Femur (tissue), 1 donor: ENCODE measurements at regions not wholly inside any gene's neighbourhood (a gene's known extent, or its start where the extent isn't known, plus 50 kb on each side); places are given as distances from the start of the nearest gene placed in this dataset.

ENCODE experiments used
- DNase-seq: peaks from one replicate; pipeline ENCODE4 v3.0.0-alpha.2; 2017

DNA sequence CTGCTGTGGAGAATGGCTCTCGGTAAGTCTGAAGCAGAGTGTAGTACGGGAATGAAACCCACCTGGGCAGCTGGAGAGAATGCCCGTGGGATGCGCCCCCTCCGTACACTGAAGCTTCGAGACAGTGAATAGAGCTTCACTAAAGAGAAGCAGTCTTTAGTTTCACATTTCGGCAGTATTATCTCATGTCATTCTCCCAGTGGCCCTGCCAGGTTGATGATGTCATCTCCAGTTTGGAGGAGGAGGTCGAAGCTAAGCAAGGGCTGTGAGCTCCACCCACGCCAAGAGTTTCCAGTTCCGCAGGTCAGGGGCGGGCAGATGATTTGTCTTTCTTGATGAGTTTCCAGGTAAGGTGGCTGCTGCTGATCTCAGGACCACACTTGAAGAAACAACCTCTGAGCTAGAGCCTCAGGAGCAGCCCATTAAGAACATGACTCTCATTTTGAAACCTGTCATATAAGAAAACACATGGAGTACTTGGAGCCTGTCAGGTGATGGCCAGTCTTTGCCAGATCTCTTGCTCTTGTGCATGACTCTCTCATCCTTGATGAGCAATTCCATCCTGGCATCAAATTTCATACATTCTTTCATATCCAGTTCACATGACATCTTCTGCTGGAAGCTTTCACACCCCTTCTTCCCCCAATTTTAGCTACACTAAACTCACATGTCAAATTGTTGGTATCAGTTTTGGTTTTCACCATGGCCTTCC, 475.0 kb downstream of the RNF144A start:
- no peak for DNase-seq

DNA sequence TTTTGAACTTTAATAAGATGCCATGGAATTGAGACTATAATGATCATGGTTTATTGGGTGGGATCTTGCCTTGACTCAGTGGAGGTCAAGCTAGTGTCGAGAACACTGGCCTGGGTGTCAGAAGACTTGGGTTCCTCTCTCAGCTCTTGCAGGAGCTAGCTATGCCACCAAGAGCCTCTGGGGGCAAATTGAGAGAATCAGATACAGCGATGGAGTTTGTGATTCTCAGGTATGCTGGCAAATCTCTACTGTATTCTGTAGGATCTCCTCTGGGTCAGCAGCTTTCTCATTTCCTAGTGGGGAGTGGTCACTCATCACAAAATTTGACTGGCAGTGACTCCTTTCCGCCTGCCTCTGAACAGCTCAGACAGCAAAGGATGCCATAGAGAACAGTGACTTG, 477.0 kb downstream of the RNF144A start:
- no peak for DNase-seq

DNA sequence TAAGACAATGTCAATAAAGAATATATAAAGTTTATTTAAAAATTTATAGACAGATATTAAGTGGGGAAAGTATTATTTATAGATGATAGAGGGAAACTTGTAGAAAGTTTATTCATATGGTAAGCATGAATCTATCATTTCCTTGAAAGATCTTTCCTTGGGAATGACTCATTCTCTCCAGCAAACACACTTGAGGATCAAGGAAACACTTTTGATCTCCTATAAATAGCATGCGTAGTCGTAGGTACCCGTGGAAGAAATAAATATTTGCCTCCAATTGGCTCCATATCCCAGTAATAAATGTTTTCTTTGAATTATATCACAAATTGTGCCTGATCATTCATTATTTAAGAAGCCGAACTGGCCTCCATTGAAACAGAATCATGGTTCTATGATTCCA, 483.4 kb downstream of the RNF144A start:
- DNase-seq: no peak

DNA sequence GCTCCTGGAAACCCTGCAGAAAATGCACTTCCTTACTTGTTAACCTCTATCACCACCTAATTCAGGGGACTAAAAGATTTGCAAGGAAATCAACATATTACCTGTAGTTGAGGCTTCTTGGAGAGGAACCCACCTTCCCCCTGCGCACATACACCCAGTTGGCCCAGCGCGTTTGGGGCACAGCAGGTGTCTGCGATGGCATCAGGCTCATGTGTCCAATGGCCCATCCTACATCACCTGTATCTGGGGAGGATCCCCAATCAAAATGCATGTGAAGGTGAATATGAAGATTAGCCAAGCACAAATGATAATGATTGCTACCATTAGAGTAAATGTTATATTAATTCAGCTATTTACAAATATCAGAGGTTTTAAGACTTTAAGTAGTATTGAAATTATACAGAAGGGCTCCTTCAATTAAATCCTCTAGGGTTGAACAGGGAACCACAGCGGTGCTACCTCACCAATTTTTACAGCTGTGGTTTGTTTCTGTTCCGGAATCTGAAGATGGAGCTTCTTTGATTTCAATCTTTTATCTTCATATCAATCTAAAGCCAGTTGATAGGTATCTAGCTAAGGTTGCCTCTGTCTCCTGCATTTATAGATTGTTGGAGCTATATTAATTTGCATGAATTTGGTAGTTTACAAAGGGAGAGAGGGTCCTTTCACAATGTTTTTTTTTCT, 486.0 kb downstream of the RNF144A start:
- no peak for DNase-seq

DNA sequence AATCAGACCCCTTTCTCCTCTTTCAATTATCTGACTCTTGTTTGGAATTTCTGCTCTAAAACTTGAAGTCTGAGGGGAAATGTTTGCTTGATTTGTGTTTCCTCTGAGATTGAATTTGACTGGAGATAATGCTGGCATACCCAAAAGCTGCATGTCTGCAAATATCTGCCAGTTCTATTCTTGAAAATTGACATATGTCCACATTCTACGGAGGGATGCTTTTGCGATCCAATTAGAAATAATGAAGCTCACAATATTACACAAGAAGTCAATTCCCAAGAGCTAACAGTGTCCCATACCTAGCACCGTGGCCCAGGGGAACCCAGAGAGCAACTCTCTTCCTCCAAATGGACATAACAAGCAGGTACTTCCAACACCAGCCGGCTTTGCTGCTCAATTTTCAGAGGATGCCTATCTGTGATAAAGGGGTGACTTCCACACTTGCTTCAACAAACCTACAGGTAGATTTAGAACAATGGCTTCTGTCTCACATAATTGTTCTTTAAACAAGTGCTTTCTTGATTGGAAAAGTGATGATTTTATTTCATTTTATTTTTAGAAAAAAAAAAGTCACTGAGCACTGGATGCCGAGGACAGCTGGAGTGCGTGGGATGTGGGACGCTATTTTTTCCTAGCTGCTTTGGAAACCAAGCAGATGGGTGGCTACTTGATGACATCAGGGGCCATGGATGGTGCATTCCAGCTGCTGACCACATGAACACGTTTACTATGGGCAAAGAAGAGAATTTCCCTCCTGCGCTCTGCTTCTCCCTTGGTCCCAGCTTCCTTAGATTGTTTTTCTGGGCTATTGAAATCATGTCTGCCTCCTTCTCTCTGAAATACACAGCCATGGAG, 488.9 kb downstream of the RNF144A start:
- no peak for DNase-seq

DNA sequence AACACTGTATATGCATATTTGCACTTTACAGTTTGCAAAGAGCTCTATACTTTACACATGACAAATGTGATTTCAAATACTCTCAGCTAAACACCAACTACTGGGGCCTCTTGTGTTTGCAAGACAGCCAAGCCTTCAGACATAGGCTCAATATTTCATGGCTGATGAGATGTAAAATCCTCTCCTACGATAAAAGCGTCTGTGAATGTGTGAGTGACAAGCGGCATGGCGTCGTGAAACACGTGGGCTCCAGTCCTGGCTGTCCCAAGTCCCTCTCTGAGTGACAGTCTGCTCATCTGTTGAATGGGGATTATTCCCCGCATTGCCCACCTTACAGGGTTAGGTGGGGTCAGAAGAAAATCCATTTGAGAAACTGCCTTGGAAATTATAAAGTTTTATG, 489.8 kb downstream of the RNF144A start:
- DNase-seq: no peak

DNA sequence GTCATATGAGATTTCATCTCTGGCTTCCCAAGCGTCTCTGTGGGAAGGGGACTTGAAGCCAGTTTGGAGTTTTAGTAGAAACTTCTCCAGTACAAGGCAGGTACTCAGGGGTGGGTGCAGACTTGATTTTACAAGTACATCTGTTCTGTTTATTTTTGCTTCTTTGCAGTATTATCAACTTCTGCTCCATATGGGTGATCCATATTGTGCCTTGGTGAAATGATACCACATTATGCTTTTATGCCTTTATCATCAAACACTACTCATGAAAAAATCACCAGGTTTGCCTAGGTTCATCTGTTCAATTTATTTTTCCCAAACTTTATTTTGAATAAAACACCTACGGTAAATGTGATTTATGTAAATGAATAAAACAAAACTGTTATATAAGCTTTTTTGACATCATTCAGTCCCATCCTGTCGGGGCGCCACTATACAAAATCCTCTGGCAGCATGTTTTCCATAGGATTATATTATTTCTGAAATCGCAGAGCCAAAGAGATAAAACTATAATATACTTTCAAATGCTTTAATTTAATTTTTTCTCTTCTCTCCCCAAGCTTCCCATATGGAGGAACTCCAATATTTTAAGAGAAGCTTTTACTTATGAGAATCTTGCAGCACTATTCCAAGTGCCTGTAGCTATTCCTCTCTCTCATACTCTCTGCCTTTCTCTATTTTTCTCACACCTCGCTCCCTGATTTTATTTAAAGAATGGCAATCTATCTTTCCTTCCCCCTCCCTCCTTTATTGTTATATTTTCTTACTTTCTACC, 490.9 kb downstream of the RNF144A start:
- DNase-seq: no peak

DNA sequence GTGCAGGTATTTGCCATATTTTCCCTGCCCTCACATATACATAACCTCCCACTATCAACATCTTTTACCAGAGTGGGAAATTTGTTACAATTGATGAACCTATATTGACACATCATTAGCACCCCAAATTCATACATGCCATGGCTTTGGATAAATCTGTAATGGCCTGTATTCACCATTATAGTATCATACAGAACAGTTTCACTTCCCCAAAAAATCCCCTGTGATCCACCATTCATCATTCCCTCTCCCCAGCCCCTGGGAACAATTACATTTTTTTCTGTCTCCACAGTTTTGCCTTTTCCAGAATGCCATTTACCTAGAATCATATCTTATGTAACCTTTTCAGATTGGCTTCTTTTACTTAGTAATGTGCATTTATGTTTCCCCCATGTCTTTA, 494.5 kb downstream of the RNF144A start:
- DNase-seq: no peak

DNA sequence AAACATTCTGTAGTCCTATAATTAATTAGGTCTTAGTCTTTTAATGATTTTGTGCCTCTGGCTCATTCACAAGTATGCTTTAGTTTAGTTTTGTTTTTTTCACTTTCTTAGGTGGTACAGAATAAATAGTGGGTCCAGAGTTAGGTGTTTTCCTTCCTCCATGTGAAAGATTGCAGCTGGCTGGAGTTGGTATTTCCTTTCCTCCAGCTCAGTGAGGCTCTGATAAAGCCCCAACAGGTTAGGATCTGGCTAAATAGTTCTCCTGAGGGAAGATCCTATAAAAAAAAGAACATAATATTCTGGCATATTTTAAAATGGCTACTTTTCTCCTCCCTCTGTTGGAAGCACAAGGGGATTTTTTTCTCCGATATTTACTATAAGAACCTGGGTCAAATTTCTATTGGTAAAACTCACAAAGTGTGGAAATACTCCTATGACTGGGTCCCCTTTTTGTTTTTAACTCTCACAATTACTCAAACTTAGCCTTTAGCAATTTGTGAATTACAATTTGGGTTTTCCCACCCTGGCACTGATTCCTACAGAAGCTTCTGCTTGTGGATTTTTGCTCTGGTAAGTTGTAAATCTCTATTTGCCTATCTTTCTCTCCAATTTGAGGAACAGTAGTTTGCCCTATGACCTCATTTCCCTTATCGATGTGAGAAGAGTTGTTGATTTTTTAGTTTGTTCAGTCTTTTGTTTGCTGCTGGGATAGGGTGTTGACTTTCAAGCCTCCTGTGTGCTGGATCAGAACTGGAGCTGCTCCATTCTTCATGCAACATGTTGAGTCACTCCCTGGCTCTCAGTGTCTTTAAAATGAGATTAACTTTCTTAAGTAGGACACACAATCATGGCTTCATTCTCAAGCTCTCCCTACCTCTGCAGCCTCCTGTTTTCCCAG, 500.9 kb downstream of the RNF144A start:
- DNase-seq: no peak

DNA sequence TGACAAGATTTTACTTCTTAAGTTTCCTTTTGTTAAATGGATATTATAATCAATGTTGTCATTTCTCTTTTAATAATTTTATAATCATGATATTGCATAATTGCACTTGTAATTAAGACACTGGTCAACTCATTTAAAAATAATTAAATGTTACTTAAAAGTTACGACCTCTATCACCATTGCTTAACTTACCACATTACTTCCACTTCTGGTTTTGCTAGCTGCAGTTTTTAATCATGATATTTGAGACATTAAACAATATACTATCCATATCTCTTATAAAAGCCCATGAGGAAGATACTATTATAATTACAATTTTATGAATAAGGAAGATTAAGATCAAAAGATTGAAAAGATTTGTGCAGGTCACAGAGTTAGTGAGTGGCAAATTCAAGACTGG, 502.0 kb downstream of the RNF144A start:
- DNase-seq: no peak

DNA sequence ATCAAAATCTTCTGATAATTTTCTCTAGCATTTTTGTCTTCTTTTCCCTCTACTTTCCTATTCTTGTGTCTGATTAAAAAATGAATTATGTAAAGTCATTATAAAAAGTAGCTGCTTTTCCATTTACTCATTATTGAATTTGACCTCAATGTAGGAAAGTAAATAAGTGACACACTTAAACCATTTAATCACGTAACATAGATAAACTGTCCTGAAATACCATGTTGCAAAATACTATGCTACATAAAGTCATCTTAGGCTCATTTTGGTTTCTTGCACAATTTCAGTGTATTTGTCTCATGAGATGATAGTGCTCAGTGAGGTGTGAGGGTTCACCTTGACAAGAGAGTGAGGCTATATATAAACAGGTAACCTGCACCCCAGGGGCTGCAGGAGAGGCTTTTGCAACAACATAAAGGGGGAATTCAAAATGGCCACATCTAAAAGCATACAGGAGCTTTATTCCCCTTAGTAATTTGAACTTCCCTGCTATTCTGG, 502.7 kb downstream of the RNF144A start:
- DNase-seq: no peak

DNA sequence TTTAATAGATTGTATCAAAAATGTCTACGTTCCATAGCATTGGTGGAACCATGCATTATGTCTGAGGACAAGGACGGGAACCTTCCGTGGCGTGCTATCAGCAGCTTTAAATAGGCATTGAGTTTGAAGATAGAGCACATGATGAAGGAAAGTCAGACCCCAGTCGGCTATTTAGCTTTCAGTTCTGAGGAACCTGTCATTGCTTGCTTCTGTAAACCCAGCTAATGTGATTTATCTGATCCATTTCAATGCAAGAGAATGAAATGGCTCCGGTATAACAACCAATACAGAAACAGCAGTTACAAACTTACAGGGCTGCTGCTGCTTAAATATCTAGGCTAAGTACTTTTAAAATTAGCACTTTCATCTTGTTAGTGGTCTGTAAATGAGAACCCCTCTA, 503.3 kb downstream of the RNF144A start:
- DNase-seq: no peak

DNA sequence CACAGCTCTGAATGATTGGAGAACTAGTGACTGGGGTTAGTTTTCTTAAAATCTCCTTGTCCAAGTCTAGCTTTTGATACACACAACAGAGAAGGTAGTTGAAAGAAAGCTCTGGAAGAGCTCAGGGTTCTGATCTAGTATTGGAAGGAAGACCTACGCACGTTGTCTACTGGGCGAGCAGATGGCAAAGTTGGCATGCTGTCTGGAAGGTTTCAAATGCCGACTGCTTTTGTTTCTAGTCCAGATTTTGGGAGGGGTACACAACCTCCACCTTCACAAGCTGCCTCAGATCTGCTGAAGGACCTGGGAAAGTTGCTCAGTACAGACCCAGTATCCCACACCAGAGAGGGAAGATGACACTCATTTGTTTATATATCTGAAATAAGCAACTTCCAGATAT, 507.3 kb downstream of the RNF144A start:
- no peak for DNase-seq

DNA sequence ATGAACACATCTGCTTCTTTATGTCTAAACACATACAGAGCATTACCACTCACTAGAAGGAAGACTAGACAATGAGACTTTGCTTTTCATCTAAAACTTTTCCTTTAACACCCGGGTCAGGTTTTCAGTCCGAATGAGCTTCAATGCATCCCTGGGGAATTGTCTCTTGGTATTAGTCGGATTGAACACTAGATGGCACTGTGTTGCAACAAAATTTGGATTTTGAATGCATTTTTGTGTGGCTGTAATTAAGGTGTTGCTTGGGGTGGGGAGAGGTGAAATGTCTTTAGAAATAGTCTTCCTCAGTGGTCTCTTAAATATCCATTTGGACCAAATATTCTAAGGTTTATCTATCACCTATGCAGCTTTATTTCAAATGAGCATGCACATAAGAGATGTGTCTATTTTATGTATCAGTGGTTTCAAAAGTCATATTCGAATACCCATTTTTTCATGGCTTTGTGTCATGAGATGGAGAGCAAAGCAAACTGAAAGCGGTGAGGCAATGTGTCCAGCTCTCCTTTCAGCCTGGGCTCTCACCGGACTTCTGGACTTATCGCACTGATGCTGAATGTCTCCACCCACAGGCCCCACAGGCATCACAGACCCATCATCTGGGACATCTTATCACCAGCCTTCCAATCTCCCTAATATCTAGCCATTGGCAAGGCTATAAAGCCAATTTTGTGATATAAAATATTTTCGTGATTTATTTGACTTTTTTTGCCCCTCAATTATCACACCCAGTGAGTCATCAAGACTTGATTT, 510.3 kb downstream of the RNF144A start:
- peak; percentile 28 for DNase-seq

DNA sequence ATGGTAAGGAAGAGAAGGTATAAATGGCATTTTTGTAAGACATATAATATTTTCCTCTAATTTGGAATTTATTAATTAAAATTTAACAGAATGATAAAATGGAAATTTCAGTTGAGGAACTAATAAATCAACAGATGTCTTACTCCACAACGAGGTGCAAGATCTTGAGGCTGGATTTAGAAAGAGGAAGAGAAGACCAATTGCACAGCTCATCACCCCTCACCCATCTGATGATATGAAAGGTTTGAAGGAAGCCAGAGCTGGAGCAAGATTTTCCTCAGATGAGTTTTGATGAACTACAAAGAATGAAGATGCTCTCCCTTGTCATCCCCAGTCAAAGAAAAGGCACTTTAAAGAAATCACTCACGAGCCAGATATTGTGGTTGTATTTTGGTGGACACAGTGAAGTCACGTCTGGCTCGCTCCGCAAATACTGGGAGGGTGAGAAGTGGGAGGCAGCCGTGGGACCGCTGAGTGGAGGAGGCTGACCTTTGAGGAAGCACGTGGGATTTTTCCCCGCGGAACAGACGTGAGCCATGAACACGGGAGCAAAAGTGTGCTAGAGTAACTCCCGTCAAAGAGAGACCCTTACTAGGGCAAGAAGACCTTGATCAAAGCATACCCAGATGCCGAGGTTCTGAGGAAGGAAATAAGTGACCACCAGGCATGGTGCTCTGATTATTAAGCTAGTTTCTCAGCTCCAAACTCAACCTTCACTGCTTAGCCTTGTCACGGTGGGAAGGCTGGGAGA, 511.4 kb downstream of the RNF144A start:
- no peak for DNase-seq

DNA sequence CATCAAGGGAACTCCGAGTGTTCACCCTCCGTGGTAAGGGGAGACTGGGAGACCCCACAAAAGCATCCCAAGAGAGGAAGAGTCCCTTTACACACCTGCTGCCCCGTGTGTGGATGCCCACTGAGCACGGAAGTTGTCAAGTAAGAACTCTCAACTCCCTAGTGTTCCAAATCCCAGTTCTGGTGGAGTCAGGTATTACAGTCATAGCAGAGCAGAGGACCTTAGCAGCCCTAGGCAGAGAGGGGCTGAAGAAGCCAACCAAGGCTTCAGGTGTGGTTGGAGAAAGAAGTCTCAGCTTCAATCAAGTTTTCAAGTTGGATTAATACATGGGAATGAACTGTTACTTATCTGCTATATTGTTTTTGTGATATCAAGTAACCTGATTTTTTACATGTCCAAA, 512.5 kb downstream of the RNF144A start:
- DNase-seq: no peak

DNA sequence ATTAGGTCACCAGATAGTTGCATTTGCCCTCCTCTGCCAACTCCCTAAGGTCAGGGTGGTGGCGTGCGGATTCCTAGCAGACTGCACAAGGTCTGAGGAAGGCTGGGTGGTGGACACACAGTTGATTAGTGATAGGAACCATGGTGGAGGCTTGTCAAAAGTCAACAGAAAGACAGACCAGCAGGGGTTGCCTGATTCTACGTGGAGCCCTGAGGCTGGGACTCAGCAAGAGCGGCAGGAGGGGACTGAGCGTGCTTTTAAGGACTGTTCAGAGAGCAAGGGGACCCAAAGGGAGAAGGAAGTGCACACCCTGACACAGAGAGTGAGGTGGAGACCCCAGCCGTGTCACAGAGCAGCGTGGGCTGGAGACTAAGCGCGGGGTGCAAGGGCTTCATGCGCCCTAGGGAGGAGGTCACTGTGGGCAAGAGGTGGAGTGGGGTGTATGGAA, 513.2 kb downstream of the RNF144A start:
- DNase-seq: no peak

DNA sequence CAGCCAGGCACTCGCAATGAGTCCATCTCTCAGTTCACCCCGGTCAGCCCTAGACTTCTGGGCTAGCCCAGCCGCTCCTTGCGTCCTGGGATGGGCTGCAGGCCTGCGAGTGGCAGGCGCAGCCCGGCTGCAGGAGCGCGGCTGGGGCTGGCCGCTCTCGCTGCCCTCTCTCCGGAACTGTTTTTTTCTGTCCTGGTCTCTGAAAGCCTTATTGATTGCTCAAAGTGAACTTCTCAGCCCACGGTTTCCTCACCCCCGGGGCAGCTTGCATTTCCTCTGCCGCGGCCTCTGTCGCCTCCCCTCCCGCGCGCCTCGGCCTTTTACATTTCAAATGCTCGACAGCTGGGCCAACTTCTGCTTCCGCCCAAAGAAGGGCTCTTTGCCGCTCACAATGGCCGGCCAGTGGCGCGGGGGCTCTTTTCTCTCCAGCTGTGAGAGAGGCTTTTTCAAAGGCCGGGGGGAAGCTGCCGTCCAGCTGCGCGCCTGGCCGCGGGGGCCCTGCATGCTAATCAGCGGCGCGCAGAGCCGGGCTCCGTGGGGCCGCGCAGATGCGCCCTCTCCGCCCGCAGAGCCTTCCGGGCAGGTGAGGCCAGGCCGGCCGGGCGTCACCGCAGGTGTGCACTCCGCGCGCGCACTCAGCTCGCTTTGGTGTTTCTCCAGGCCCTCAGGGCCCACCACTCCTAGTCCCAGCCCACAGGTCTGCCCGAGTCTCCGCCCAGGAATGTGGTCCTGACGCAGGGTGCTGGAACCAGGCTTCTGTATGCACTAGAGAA, 513.8 kb downstream of the RNF144A start:
- peak; percentile 78 for DNase-seq

DNA sequence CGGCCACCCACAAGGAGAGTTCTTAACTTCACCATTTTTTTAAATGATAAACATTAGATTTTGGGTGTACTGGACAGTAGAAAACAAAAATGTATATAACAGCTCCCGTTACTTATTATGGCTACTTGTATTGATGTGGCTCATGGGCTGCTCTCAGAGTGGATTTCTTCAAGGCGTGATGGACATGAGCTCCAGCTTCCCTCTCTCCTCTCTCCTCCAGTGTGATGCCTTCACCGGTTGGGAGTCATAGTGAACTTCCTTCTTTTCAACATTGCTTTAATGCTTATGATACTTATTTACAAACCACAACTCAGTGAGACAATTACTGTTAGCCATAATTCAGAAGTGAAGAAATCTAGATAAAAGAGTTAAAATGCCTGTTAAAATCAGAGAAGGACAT, 515.2 kb downstream of the RNF144A start:
- DNase-seq: no peak
